WTC11 (cell line): ENCODE measurements at regions not wholly inside any gene's neighbourhood (a gene's known extent, or its start where the extent isn't known, plus 50 kb on each side); places are given as distances from the start of the nearest gene placed in this dataset.
"Not testable (repeated sequence)": the region's sequence is repeated elsewhere in the genome, so short reads cannot be mapped to it uniquely, and the experiment has no call there.

Experiments
- ATAC-seq: fragments of 200-7000 bp; cut with Tn5 transposase; 2 replicates; pipeline ENCODE4 v1.10.0; 2021; ENCODE audit warnings: mild to moderate bottlenecking, moderate library complexity
- CTCF ChIA-PET: fragments of 300-600 bp; sonication (Branson Sonifier 250); formaldehyde crosslinking; loops from one replicate; lab custom pipeline; 2021; ENCODE audit warnings: antibody characterized with exemption; lab: Charles Lee
- POLR2A ChIA-PET: fragments of 350-600 bp; sonication (Branson Sonifier 250); formaldehyde crosslinking; loops from one replicate; lab custom pipeline; 2021; ENCODE audit warnings: antibody characterized with exemption; lab: Charles Lee
- DNase-seq: peaks from one replicate; pipeline ENCODE4 v3.0.0; 2021; ENCODE audit warnings: low spot score
- H3K27ac Mint-ChIP-seq: 2 replicates; pipeline ENCODE4 v1.8.0; 2021; ENCODE audit warnings: mixed read lengths
- H3K27me3 Mint-ChIP-seq: 2 replicates; pipeline ENCODE4 v1.8.0; 2021; ENCODE audit warnings: low read depth, mild to moderate bottlenecking, moderate library complexity, mixed read lengths
- H3K36me3 Mint-ChIP-seq: 2 replicates; pipeline ENCODE4 v1.8.0; 2021; ENCODE audit warnings: mixed read lengths
- H3K4me1 Mint-ChIP-seq: 2 replicates; pipeline ENCODE4 v1.8.0; 2022; ENCODE audit warnings: mixed read lengths
- H3K4me3 Mint-ChIP-seq: 2 replicates; pipeline ENCODE4 v1.8.0; 2021; ENCODE audit warnings: mild to moderate bottlenecking, moderate library complexity, mixed read lengths
- H3K9me3 Mint-ChIP-seq: 2 replicates; pipeline ENCODE4 v1.8.0; 2021; ENCODE audit warnings: mixed read lengths
- ATF3 ChIP-seq: sonication (generic); formaldehyde crosslinking; conservative IDR thresholded peaks from 2 replicates; pipeline ENCODE4 v1.8.1; 2022; ENCODE audit warnings: mild to moderate bottlenecking, missing genetic modification reagents
- ELF4 ChIP-seq: sonication (generic); formaldehyde crosslinking; IDR thresholded peaks from 2 replicates; pipeline ENCODE4 v1.8.1; 2022; ENCODE audit warnings: low read depth, mild to moderate bottlenecking, moderate library complexity, missing genetic modification reagents
- SOX15 ChIP-seq: fragments of 250-450 bp; sonication (Bioruptor Pico); IDR thresholded peaks from 2 replicates; pipeline ENCODE4 v1.9.0; 2021; ENCODE audit warnings: mild to moderate bottlenecking
- ZNF671 ChIP-seq: fragments of 250-450 bp; sonication (Bioruptor Pico); IDR thresholded peaks from 2 replicates; pipeline ENCODE4 v1.8.0; 2021; ENCODE audit warnings: mild to moderate bottlenecking

DNA sequence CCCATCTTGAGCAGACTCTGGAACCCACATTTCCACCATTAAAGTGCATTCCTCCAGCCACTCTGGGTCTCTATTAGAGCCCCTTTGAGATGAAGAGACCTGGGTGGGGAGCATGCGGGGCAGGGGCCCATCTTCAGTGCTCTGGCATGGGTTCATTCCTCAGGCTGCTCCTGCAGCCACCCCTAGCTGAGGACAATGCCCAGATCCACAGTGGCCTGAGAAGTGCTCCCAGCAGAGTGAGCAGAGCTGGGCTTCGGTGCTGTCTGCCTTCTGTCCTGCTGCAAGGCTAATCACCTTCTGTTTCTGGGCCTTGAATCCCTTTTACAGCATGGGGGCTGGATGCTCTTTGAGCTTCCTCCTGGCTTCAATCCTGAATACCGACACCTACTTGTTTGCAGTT, 169.8 kb downstream of the TRIM43 start:
- ChIA-PET POLR2A (no interaction called here), CTCF (no interaction called here)
- DNase-seq: no peak
- TF ChIP-seq ZNF671 (no peak), ATF3 (CRISPR knock-in tag) (no peak), ELF4 (CRISPR knock-in tag) (no peak), SOX15 (CRISPR knock-in tag) (no peak)
- Mint-ChIP-seq H3K4me1 (no peaks in the 10 kb centered on the region), H3K27ac (no peak overlapping the region), H3K4me3 (no peak overlapping the region), H3K27me3 (no peaks in the 10 kb centered on the region), H3K9me3 (no peaks in the 10 kb centered on the region), H3K36me3 (no peaks in the 10 kb centered on the region)
- ATAC-seq: no peak

DNA sequence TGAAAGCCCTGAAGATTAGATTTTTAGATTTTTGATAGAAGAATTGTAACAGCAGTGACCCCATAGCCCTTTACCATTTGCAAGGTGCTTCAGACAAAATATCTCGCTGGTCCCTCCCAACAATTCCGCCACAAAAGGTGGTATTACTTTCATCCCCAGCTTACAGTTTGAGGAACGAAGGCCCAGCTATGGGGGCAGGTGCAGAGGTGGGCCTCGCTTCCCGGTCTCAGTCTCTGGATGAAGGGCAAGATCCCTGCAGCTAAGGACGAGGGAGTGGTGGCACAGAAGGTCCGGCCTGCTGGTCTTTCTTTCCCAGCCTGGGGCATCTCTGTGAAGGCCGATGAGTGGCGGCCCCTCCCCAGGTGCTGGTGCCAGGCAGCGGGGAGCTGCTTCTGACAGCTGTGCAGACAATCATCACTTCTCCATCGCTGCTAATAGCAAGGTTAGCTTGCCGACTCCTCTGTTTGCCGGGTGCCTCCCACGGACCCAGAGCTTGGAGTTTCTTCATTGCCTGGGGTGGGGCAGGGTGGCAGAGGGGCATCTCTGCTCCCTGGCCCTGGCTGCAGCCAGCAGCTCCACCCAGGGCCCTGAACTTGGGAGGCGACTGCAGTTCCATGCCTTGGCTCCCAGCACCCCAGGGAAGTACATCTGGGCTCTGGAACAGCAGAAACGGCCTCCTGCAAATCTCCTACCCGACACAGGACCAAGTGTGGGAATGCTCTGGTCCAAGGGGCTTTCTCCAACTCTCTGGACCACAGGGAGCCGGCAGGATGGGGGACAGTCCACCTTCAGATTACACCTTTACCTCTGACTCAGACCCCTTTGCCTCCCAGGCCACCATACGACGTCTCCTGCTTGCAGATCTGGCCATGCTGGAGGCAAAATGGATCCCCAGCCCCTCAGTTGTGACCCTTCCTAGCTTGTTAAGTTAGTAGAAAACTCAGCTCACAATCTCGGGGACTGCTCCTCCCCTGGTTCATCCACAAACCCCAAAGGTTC, 170.5 kb downstream of the TRIM43 start:
- H3K36me3 Mint-ChIP-seq, DNase-seq, H3K4me1 Mint-ChIP-seq, ATAC-seq, H3K9me3 Mint-ChIP-seq, CTCF ChIA-PET, POLR2A ChIA-PET, H3K27ac Mint-ChIP-seq, H3K4me3 Mint-ChIP-seq, H3K27me3 Mint-ChIP-seq: not testable (repeated sequence)

- H3K4me1 Mint-ChIP-seq, CTCF ChIA-PET, H3K27ac Mint-ChIP-seq, H3K27me3 Mint-ChIP-seq, POLR2A ChIA-PET, H3K9me3 Mint-ChIP-seq, ATAC-seq, H3K36me3 Mint-ChIP-seq, DNase-seq, H3K4me3 Mint-ChIP-seq: not testable (repeated sequence)
These were observed 171.3 kb downstream of the TRIM43 start for GRCh38 chr2:95763074-95763473.

- H3K27ac Mint-ChIP-seq, H3K9me3 Mint-ChIP-seq, ATAC-seq, H3K4me3 Mint-ChIP-seq, POLR2A ChIA-PET, H3K4me1 Mint-ChIP-seq, DNase-seq, H3K36me3 Mint-ChIP-seq, H3K27me3 Mint-ChIP-seq, CTCF ChIA-PET: not testable (repeated sequence)
These were observed 173.2 kb downstream of the TRIM43 start for GRCh38 chr2:95764966-95765365.

DNA sequence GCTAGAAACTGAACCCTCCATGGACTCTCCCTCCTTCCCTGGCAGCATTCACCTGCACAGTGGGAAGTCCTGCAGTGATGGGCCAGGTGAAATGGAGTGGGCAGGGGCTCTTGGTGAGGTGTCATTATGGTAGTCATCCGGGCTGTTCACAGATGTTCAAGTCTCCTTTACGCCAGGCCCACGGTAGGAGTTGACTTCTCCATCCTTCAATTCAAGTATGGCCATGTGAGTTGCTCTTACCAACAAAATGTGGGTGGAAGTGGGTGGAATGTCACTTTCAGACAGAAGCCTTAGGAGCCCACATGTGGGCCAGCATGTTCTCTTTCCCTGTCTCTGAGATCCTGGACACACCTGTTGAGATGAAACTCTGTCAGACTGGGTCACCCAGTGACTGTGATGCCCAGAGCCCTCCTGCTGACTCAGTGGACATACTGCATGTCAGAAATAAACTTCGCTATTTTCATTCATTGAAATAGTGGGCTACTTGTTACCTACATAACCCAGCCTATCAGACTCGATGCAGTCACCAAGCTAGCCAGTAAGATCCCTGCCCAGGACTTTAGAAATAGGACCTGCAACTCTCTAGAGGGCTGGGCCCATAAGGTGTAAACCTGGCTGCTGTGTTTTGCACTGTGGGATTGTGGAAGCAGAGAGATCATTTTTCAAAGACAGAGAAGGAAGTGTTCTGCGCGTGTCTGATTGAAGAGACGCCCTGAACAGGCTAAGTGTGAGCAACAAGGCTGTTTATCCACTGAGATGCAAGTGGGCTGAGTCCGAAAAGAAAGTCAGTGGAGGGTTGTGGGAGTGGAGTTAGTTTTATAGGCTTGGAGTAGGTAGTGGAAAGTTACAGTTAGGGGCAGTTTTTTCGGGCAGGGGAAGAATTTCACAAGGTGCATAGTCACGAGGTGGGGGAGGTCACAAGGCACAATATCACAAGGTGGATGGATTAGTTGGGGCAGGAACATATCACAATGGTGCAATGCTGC, 174.4 kb downstream of the TRIM43 start:
- H3K4me1 Mint-ChIP-seq, H3K27me3 Mint-ChIP-seq, H3K36me3 Mint-ChIP-seq, POLR2A ChIA-PET, H3K9me3 Mint-ChIP-seq, CTCF ChIA-PET, H3K4me3 Mint-ChIP-seq, DNase-seq, ATAC-seq, H3K27ac Mint-ChIP-seq: not testable (repeated sequence)

GRCh38 chr2:95767531-95767930, 175.7 kb downstream of the TRIM43 start:
- POLR2A ChIA-PET, H3K4me3 Mint-ChIP-seq, H3K27me3 Mint-ChIP-seq, CTCF ChIA-PET, DNase-seq, ATAC-seq, H3K9me3 Mint-ChIP-seq, H3K27ac Mint-ChIP-seq, H3K4me1 Mint-ChIP-seq, H3K36me3 Mint-ChIP-seq: not testable (repeated sequence)

DNA sequence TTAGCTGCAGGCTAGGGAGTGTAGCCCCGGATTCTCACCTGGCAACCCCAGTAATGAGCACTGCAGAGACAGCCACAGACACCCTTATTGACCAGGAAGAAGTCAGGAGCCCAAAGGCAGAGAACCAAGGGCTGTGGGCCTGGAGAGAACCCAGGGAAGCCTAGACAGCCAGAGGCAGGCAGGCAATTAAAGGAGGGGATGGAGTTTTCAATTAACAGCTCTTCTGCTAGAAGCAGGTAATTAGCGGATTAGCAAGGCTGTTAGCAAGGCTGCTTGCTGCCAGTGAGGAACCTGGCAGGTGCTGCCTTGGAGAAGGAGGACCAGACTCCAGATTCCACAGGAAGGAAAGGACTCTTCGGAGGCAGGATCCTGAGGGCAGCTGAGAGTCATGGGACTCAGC, 176.1 kb downstream of the TRIM43 start:
- H3K4me1 Mint-ChIP-seq, H3K36me3 Mint-ChIP-seq, H3K27me3 Mint-ChIP-seq, POLR2A ChIA-PET, DNase-seq, CTCF ChIA-PET, H3K9me3 Mint-ChIP-seq, H3K4me3 Mint-ChIP-seq, ATAC-seq, H3K27ac Mint-ChIP-seq: not testable (repeated sequence)

DNA sequence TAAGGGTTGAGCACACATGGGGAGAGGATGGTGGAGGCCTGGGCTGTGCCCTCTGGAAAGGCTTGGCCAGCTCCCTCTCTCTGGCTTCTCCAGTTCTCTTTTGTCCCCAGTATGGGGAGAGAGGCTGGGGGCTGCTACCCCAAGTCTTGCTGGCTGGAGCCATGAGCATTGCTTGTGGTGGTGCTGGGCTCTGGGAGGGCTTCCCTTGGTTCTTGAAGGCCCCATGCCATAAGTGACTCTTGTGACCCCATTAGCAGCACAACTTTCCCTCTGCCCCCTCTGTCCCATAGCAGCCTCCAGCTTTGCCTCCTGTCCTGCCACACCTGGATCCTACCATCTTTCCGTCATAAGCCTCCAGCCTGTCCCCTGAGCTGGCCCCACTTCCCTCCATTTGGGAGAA, 177.5 kb downstream of the TRIM43 start:
- H3K27ac Mint-ChIP-seq, H3K36me3 Mint-ChIP-seq, H3K4me1 Mint-ChIP-seq, POLR2A ChIA-PET, CTCF ChIA-PET, H3K9me3 Mint-ChIP-seq, H3K27me3 Mint-ChIP-seq, H3K4me3 Mint-ChIP-seq, ATAC-seq, DNase-seq: not testable (repeated sequence)

DNA sequence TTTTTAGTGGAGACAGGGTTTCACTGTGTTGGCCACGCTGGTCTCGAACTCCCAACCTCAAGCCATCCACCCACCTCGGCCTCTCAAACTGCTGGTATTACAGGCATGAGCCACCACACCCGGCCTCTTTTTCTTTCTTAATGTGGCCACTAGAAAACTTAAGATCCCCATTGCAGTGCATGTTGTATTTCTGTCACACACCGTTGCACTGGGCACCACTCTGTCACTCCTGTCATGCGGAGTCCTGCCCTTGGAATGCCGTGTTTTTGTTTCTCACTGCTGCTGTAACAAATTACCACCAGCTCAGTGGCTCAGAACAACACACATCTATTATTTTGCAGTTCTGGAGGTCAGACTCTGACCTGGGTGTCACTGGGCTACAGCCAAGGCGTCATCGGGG, 178.9 kb downstream of the TRIM43 start:
- ATAC-seq, H3K36me3 Mint-ChIP-seq, POLR2A ChIA-PET, H3K4me3 Mint-ChIP-seq, H3K27me3 Mint-ChIP-seq, H3K9me3 Mint-ChIP-seq, DNase-seq, CTCF ChIA-PET, H3K27ac Mint-ChIP-seq, H3K4me1 Mint-ChIP-seq: not testable (repeated sequence)

DNA sequence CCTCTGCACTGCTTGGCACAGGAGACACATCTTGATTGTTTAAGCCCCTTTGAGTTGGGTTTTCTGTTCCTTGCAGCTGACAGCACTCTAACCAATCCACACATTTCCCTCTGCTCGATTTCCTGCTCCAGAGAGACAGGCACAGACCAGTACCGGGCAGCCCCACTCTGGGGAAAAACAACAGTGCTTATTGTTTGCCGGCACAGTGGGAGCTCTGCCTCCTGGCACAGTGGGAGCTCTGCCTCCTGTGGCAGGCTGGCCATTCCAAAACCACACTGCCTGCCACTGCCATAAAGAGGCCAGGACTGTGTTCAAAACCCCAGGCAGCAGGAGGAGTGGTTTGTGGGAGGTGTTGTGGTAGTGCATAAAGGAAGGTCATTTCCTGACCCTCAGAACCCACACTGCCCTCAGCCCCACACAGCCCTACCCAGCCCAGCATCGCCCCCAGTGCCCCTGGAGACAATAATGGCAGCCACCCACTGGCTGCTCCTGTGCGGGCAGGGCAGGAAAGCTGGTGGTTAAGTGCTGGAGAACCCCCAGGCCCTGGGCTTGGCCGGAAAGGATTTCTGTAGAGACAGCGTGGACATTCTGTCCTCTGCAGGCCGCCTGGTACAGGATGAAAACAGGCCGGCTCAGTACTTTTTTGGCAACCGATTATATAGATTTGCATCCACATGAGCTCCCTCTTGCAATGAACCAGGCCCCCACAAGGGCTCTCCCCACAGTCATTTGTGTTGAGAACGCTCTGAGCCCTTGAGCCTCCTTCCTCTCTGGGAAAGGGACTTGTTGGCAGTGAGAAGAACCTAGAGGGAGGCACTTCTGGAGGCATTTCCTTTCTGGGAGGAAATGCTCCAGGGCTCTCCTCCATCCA, 182.8 kb downstream of the TRIM43 start:
- POLR2A ChIA-PET, H3K4me1 Mint-ChIP-seq, H3K9me3 Mint-ChIP-seq, H3K27me3 Mint-ChIP-seq, H3K27ac Mint-ChIP-seq, CTCF ChIA-PET, H3K36me3 Mint-ChIP-seq, H3K4me3 Mint-ChIP-seq: not testable (repeated sequence)
- DNase-seq (peak; percentile 5), ATAC-seq (peak; percentile 44)
